ENCODE measurements at regions not wholly inside any gene's neighbourhood (a gene's known extent, or its start where the extent isn't known, plus 50 kb on each side); places are given as distances from the start of the nearest gene placed in this dataset.

GRCh38 chr12:42027546-42027945 is 117.1 kb downstream of the GXYLT1 start:
- TF ChIP-seq POLR2A (IDR thresholded peaks at IDR 0.05), result no peak
- TF ChIP-seq, protein P1, sequence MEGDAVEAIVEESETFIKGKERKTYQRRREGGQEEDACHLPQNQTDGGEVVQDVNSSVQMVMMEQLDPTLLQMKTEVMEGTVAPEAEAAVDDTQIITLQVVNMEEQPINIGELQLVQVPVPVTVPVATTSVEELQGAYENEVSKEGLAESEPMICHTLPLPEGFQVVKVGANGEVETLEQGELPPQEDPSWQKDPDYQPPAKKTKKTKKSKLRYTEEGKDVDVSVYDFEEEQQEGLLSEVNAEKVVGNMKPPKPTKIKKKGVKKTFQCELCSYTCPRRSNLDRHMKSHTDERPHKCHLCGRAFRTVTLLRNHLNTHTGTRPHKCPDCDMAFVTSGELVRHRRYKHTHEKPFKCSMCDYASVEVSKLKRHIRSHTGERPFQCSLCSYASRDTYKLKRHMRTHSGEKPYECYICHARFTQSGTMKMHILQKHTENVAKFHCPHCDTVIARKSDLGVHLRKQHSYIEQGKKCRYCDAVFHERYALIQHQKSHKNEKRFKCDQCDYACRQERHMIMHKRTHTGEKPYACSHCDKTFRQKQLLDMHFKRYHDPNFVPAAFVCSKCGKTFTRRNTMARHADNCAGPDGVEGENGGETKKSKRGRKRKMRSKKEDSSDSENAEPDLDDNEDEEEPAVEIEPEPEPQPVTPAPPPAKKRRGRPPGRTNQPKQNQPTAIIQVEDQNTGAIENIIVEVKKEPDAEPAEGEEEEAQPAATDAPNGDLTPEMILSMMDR (IDR thresholded peaks at IDR 0.05), result no peak

Data from gastroesophageal sphincter (tissue), 3 donors.